ENCODE measurements at regions not wholly inside any gene's neighbourhood (a gene's known extent, or its start where the extent isn't known, plus 50 kb on each side); places are given as distances from the start of the nearest gene placed in this dataset.

DNA sequence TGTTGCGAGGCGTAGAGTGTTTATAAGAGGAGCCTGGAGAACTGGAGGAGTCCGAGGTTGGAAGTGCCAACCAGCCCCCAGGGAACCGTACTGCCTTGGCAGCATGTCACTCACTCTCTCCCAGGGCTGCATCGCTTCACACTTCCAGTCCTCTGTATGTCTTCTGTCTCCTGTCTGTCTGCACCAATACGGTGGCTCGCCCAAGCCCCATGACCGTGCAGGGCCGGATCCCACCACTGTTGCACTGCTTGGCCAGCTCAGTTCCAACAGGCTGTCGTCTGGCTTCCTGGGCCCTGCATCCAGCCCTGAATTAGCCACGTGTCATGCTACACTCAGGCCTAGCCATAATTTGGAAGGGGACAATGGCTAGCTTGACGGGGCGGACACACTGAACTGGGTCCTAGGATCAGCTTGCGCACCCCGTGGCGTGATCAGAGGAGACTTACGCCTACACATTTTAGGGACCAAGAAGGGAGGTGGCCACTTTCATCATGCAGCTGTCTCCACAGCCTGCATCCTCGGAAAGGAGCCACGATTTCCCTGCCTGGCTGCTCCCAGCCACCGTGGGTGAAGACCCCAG lies 147.1 kb downstream of the URI1 start:
- no peak for TF ChIP-seq POLR2A (IDR thresholded peaks at IDR 0.05)
- TF ChIP-seq, protein P1, sequence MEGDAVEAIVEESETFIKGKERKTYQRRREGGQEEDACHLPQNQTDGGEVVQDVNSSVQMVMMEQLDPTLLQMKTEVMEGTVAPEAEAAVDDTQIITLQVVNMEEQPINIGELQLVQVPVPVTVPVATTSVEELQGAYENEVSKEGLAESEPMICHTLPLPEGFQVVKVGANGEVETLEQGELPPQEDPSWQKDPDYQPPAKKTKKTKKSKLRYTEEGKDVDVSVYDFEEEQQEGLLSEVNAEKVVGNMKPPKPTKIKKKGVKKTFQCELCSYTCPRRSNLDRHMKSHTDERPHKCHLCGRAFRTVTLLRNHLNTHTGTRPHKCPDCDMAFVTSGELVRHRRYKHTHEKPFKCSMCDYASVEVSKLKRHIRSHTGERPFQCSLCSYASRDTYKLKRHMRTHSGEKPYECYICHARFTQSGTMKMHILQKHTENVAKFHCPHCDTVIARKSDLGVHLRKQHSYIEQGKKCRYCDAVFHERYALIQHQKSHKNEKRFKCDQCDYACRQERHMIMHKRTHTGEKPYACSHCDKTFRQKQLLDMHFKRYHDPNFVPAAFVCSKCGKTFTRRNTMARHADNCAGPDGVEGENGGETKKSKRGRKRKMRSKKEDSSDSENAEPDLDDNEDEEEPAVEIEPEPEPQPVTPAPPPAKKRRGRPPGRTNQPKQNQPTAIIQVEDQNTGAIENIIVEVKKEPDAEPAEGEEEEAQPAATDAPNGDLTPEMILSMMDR (IDR thresholded peaks at IDR 0.05) = no peak
